IMR-90 (cell line): ENCODE measurements at regions not wholly inside any gene's neighbourhood (a gene's known extent, or its start where the extent isn't known, plus 50 kb on each side); places are given as distances from the start of the nearest gene placed in this dataset.

Experiments used
- POLR2A ChIP-seq: IDR thresholded peaks from 2 replicates; pipeline ENCODE4 v1.6.1; 2012; ENCODE audit warnings: mild to moderate bottlenecking, low read depth, low read length
- TF ChIP-seq, protein P1 (sequence below): conservative IDR thresholded peaks from 2 replicates; pipeline ENCODE4 v1.5.1; 2012; ENCODE audit warnings: mild to moderate bottlenecking, low read depth, low read length, improper control_type of control experiment

DNA sequence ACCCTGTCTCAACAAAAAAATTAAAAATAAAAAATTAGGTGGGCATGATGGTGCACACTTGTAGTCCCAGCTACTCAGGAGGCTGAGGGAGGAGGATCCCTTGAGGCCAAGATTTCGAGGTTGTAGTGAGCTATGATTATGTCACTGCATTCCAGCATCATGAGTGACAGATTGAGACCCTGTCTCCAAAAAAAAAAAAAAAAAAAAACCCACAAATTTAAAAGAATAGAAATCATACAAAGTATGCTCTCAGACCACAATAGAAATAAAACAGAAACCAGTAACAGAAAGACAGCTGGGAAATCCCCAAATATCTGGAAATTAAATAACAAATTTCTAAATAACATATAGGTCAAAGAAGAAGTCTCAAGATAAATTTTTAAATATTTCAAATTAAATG, 81.0 kb upstream of the HUWE1 start:
- TF ChIP-seq, protein P1, sequence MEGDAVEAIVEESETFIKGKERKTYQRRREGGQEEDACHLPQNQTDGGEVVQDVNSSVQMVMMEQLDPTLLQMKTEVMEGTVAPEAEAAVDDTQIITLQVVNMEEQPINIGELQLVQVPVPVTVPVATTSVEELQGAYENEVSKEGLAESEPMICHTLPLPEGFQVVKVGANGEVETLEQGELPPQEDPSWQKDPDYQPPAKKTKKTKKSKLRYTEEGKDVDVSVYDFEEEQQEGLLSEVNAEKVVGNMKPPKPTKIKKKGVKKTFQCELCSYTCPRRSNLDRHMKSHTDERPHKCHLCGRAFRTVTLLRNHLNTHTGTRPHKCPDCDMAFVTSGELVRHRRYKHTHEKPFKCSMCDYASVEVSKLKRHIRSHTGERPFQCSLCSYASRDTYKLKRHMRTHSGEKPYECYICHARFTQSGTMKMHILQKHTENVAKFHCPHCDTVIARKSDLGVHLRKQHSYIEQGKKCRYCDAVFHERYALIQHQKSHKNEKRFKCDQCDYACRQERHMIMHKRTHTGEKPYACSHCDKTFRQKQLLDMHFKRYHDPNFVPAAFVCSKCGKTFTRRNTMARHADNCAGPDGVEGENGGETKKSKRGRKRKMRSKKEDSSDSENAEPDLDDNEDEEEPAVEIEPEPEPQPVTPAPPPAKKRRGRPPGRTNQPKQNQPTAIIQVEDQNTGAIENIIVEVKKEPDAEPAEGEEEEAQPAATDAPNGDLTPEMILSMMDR = no peak
- no peak for TF ChIP-seq POLR2A
